GM03348 (cell line): ENCODE measurements at regions not wholly inside any gene's neighbourhood (a gene's known extent, or its start where the extent isn't known, plus 50 kb on each side); places are given as distances from the start of the nearest gene placed in this dataset.
"Not testable (repeated sequence)": the region's sequence is repeated elsewhere in the genome, so short reads cannot be mapped to it uniquely, and the experiment has no call there.

Experiments
- DNase-seq: peaks from one replicate; pipeline ENCODE4 v3.0.0; 2012; ENCODE audit warnings: low spot score

DNA sequence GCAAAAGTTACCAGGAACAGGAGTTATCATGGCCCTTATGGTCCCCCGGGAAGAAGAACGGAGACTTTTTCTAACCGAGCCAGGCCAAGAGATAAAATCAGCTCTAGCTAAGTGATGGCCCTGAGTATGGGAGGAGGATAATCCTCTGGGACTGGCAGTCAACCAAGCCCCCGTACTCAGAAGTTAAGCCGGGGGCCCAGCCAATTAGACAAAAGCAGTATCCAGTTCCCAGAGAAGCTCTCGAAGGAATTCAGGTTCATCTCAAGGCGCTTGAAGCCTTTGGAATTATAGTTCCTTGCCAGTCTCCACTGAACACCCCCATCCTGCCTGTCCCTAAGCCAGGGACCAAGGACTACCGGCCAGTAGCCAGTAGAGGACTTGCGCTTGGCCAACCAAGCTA lies 365.3 kb upstream of the TCF4 start:
- DNase-seq: no peak

GRCh38 chr18:55951738-55952137 lies 363.7 kb upstream of the TCF4 start:
- DNase-seq: not testable (repeated sequence)

- no peak for DNase-seq
Measured at GRCh38 chr18:55950379-55951166, 362.6 kb upstream of the TCF4 start.

- DNase-seq: no peak
Measured at GRCh38 chr18:55934821-55935220, 346.8 kb upstream of the TCF4 start.

DNA sequence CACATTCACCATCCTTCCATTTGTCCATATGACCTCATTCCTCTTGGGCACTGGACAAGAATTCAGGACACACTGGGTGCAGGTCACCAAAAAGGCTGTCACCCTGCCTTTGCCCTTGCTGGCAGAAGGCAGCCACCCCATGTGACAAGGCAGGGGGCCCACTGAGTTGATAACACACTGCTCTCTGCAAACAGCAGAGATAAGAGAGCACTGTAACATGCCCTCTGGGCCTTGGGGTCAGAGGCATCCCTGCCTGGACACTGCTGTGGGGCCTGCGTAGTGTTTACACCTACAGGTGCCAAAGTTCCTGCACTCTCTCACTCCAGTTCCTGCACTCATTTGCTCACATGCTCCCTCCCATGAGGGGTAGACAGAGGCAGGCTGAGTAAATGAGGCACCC lies 344.7 kb upstream of the TCF4 start:
- DNase-seq: no peak

DNA sequence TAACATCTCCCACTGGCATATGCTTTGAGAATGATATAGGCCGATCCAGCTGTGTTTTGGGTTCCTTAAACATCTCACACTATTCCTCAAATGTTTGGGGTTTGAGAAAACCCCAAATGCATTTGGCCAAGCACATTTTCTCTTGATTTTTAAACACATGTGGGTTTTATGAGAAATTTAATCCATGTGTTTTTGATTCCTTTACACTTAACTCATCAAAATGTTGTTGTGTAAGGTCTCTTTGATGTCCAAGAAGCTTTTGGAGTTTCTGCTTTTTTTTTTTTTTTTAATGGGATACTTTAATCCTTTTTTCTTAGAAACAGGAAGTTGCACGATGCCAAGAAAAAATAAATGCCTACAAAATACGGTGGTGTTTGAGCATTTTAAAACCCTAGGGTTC lies 339.8 kb upstream of the TCF4 start:
- DNase-seq: peak; percentile 66

GRCh38 chr18:55925772-55926171 lies 337.8 kb upstream of the TCF4 start:
- DNase-seq: no peak

- DNase-seq: no peak
Measured at GRCh38 chr18:55920063-55920462, 332.1 kb upstream of the TCF4 start.

- peak; percentile 67 for DNase-seq
Measured at GRCh38 chr18:55918444-55918843, 330.5 kb upstream of the TCF4 start.

DNA sequence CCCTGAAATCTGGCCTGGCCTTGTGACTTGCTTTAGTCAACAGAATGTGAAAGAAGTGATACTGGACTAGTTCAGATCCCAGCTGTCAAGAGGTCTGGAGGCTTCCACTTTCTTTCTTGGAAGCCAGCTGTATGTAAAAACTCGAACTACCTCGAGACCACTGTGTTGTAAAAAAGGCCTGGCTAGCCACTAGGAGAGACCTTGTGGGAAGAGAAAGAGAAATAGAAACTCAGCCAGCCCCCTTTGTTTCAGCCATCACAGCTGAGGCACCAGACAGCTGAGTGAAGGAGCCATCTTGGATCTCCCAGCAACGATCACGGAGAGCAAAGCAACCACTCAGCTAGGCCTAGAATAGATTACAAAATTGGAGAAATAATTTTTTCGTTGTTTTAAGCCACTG lies 324.9 kb upstream of the TCF4 start:
- DNase-seq: no peak

DNA sequence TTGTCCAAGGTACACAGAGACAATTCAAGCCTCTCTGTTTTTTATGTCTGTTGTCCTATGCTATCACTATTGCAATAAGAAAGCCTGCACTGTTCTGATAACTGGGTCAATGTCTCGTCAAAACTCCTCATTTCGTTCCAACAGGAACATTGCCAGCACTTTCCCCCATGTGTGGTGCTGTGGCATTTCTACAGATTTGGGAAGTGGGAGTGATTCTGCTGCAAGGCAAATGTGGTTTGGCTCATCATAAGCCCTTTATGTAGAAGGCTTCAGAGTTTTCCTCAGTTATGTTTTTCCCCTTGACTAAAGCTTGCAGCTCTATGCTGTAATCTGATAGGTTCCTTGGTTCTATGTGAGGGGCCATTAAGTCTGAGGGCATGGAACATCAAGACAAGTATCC lies 324.1 kb upstream of the TCF4 start:
- DNase-seq: no peak

- DNase-seq: no peak
Measured at GRCh38 chr18:55910296-55910695, 322.3 kb upstream of the TCF4 start.

DNA sequence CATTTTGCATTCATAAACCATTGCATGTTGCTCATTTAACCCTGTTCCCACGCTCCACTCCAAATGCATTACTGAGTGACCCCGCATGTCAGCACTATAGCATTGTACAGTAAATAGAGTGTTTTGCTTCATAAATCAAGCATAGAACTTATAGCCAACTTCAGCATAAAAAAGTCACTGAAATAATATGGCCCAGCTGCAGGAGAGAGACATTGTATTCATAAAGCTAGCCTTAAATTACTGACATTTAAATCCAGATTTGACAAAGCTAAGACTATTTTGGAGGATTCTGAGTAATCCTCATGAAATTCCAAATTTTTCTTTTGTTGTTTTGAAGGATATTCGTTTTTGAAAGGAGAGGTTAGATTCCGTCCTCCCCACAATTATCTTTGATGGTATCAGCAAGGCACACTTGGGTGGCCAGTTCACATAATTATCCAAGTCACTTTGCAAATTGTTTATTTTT lies 320.9 kb upstream of the TCF4 start:
- no peak for DNase-seq

DNA sequence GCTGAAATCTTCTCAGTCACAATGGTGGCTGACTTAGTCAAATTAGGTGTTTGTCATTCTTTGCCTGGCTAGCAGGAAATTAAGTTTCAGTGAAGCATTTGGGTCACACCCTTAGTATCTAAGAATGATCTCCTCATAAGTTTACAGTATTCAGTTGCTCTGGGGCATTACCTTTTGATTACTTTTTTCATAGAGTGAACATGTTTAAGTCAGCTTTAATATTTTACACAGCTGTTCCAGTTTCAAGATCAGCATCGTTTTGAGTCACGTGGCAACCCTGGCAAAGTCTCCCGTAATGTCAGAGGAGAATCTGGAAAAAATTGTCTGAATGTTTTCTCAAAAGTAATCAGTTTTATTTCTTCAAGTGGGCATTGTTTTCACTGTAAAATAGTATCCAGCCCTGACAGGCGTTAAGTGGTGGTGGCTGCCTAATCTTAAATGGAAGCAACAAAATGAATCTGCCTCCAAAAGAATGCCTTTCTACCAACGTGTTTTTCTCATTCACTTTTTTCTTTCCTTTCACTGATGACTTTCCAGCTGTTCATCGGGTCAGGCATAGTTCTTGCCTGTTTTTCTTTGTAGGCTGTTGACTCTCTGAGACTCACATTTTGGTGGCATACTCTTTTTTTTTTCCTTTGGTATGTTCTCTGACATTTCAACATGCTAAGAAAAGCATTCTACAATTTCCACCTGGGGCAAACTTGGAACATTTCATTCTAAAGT lies 319.6 kb upstream of the TCF4 start:
- DNase-seq: peak; percentile 11

DNA sequence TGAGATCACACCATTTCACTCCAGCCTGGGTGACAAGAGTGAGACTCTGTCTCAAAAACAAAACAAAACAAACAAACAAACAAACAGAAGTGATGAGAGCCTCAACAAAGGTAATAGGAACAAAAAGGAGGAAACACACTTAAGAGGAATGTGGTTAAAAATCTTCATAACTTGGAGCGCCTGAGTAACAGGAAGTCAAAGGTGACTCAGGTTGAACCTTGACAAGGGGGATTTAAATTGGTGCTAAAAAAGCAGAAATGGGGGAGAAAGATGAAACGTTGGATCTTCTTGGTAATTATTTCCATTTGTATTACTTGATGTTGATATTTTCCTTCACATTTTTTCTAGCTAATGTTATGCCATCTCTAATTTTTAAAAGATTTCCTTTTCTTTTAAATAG lies 318.5 kb upstream of the TCF4 start:
- no peak for DNase-seq

DNA sequence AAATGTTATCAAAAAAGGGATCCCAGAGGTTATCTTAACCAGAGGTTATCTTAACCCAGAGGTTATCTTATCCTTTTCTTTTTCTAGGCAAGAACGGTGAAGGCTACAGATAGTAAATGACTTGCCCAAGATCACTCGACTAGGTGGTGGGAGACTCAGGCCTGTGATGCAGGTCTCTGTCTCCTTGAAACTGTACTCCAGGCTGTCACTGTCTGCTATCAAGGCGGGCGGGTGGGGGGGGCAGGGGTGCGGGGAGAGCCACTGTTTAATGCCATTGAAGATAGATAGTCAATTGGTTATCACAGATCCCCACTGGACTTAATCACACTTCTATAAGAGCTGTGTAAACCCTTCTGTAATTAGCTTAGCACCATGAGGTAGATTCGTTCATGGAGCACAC lies 315.9 kb upstream of the TCF4 start:
- no peak for DNase-seq

- DNase-seq: peak; percentile 40
Measured at GRCh38 chr18:55900380-55900779, 312.4 kb upstream of the TCF4 start.

- no peak for DNase-seq
Measured at GRCh38 chr18:55897091-55897689, 309.2 kb upstream of the TCF4 start.

DNA sequence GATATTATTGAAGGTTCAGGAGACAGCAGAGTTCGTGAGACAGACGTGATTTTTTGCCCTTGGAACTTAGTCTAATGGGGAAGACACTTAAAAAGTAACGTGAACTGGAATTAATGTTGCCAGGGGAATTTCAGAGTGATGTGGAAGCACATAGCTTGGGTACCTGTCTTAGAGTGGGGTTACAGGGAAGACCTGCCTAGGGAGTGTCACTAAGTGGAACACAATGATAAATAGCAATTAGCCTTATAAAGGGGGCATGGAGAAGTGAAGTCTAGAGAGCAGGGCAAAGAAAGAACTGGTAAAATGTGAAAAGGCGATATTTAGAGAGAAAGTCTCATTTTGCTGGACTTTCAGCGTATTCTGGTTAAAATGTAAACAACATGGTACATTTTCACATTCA lies 306.0 kb upstream of the TCF4 start:
- no peak for DNase-seq

GRCh38 chr18:55892862-55893813 lies 305.1 kb upstream of the TCF4 start:
- not testable (repeated sequence) for DNase-seq

GRCh38 chr18:55886886-55887285 lies 298.9 kb upstream of the TCF4 start:
- DNase-seq: no peak

DNA sequence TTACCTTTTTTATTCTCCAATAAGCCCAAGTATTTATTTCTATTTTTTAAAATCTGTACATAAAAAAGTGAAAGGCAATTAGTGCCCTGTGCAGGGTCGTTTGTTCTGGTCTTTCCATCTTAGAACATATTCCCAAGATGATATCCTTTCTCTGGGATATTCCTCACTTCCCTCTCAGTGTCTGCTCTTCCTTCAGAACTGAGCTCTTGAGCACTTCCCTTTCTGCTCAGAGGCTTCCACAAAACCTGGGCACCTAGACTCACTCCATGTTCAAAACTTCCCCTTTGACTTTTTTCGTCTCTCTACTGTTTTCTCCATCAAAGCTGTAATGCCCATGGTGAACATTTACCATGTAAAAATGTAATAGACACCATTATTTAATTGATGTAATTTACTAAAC lies 296.5 kb upstream of the TCF4 start:
- no peak for DNase-seq
